Forelimb muscle (tissue), 1 donor: ENCODE measurements at regions not wholly inside any gene's neighbourhood (a gene's known extent, or its start where the extent isn't known, plus 50 kb on each side); places are given as distances from the start of the nearest gene placed in this dataset.

ENCODE experiments used
- DNase-seq: peaks from one replicate; pipeline ENCODE4 v3.0.0-alpha.2; 2013; ENCODE audit warnings: low read depth

- DNase-seq: no peak
Measured at GRCh38 chr15:62437753-62438152, 272.7 kb upstream of the C2CD4B start.

- DNase-seq: no peak
Measured at GRCh38 chr15:62439543-62440016, 274.5 kb upstream of the C2CD4B start.

GRCh38 chr15:62440362-62441105, 275.4 kb upstream of the C2CD4B start:
- DNase-seq: no peak

DNA sequence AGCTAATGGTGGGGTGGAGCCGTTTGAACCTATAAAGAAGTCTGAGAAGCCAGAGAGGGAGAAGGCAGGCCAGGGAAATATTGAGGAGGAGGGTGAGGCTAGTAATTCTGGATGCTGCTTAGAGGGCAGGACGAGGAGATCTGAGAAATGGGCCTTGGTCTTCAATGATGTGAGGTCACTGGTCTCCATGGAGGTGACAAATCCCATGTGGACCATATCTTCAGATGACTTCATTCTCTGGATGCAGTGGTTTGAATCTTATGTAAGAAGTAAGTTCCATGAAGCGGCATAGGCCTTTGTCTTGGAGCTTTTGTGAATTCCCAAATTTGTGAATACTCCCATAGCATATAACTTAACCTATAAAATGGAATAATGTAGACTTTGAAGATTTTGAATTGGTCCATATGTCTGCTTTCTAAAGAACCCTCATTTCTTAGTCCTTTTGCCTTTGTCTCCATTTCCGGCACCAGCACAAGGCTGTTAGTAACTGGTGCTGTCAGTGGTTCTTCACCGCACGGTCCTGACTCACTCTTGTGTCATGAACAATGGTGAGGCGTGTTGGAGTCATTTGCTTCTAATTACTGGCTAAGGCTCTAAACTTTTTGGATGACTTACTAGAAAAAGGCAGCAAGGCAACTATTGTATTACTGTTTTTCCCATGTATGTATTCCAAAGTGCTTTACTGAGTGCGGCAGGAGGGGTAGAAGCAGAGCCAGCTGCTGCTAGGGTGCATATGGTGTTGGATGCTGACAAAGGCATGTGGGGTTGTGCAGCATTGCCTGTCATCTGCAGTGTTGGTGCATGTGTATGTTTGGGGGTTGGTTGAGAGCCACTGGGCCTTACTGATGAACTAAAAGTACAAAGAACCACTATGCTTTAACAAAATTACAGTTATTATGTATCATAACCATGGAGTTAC, 279.3 kb upstream of the C2CD4B start:
- no peak for DNase-seq

GRCh38 chr15:62445244-62445643, 280.2 kb upstream of the C2CD4B start:
- no peak for DNase-seq

GRCh38 chr15:62446984-62447383, 281.9 kb upstream of the C2CD4B start:
- DNase-seq: no peak

- no peak for DNase-seq
Measured at GRCh38 chr15:62447742-62448141, 282.7 kb upstream of the C2CD4B start.

DNA sequence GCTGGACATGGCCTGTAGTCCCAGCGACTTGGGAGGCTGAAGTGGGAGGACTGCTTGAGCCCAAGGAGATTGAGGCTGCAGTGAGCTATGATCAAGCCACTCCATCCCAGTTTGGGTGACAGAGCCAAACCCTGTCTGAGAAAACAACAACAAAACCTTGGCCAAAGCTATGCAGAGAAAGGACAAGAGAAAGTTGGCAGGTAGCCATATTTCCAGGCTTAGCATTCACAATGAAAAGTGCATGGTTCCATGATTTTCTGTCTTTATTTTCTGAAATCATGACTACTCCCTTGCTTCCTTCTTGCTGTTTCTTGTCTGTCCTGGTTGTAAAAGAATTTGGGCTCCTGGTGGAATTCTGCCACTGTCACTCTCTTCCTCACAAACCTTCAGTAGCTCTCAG, 284.6 kb upstream of the C2CD4B start:
- DNase-seq: no peak

DNA sequence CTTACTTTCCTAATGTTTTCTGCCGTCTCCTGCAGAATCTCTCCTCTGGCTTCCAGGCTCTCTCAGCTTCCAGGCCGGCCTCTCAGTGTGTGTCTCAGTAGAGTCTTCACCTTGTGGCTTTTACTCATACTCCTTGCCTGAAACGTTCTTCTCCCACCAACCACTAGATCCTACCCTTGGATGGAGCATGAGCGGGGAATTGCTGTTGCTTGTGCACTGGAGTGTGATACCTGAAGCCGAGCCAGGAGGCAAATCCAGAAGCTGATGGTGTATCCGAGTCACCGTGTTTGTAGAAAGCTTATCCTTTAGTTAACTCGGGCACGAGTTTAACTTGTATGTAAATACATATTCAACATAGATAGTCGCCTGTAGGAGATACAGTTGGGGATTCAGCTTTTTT, 285.0 kb upstream of the C2CD4B start:
- DNase-seq: no peak

GRCh38 chr15:62452026-62452425, 286.9 kb upstream of the C2CD4B start:
- no peak for DNase-seq

DNA sequence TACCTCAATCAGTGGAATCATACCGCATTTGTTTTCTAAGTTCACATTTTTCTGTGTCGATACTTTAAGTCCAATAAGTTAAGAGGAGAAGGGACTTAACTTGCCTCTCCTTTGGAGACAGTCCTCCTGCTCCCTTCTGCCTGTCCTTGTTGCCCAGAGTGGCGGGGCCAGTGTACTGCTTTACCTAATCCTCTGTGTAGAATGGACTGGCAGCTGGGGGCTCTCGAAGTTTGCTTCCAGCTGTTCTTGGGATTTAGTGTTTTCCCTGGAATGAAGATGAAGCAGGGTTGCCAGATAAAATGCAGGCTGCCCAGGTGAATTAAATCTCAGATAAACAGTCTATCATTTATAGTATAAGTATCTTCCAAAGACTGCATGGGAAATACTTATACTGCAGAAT, 287.6 kb upstream of the C2CD4B start:
- DNase-seq: no peak

GRCh38 chr15:62453375-62453774, 288.3 kb upstream of the C2CD4B start:
- no peak for DNase-seq

GRCh38 chr15:62453981-62454380, 288.9 kb upstream of the C2CD4B start:
- DNase-seq: no peak

- no peak for DNase-seq
Measured at GRCh38 chr15:62454567-62455172, 289.6 kb upstream of the C2CD4B start.

GRCh38 chr15:62455441-62455921, 290.4 kb upstream of the C2CD4B start:
- DNase-seq: no peak

GRCh38 chr15:62456011-62456920, 291.2 kb upstream of the C2CD4B start:
- DNase-seq: no peak

DNA sequence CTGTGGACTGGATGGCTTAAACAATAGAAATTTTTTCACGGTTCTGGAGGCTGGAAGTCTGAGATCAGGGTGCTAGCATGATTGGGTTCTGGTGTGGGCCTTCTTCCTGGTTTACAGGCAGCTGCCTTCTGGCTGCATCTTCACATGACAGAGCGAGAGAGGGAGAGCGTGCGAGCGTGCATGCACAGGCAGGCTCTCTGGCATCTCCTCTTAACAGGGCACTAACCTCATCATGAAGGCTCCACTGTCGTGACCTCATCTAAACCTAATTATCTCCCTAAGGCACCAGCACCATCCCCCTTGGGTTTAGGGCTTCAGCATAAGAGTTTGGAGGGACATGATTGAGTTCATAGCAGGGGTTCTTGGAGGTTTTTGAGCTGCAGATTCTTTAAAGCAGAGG, 292.0 kb upstream of the C2CD4B start:
- DNase-seq: no peak

- no peak for DNase-seq
Measured at GRCh38 chr15:62459875-62460274, 294.8 kb upstream of the C2CD4B start.

GRCh38 chr15:62462268-62462667, 297.2 kb upstream of the C2CD4B start:
- DNase-seq: no peak

GRCh38 chr15:62462721-62463120, 297.6 kb upstream of the C2CD4B start:
- DNase-seq: no peak

- no peak for DNase-seq
Measured at GRCh38 chr15:62464705-62465104, 299.6 kb upstream of the C2CD4B start.
